ENCODE measurements at regions not wholly inside any gene's neighbourhood (a gene's known extent, or its start where the extent isn't known, plus 50 kb on each side); places are given as distances from the start of the nearest gene placed in this dataset.

GRCh38 chr7:91645542-91645941 lies 235.0 kb downstream of the MTERF1 start:
- DNase-seq, result no peak
- Histone ChIP-seq H3K27me3 (replicated peaks in 1 of 4; ENCODE audit: control extremely low read depth in 1 of 4, control insufficient read depth in 3 of 4, insufficient read depth in 4 of 4, low read length in 3 of 4) (no peaks in the 10 kb centered on the region), H3K4me1 (ENCODE audit: control insufficient read depth in 2 of 2, insufficient read depth in 2 of 2, low read length in 2 of 2) (no peaks in the 10 kb centered on the region), H3K4me2 (replicated peaks; ENCODE audit: low read depth, low read length, poor library complexity, severe bottlenecking) (no peak overlapping the region), H3K79me2 (ENCODE audit: control insufficient read depth, insufficient read depth, low read length) (no peaks in the 10 kb centered on the region), H3K9ac (ENCODE audit: low read length) (no peak overlapping the region), H3K9me3 (ENCODE audit: control extremely low read depth in 1 of 3, control insufficient read depth in 2 of 3, insufficient read depth in 1 of 3, low read length in 2 of 3) (no peaks in the 10 kb centered on the region), H4K20me1 (ENCODE audit: control insufficient read depth, insufficient read depth, low read length, poor library complexity, severe bottlenecking) (no peaks in the 10 kb centered on the region), H3K36me3 (replicated peaks in 1 of 2; ENCODE audit: control extremely low read depth in 1 of 2, control insufficient read depth in 1 of 2, extremely low read depth in 1 of 2, insufficient read depth in 2 of 2, low read length in 1 of 2) (no peaks in the 10 kb centered on the region), H2AFZ (ENCODE audit: insufficient read depth, low read depth, low read length, poor library complexity, severe bottlenecking) (no peak overlapping the region), H3K27ac (ENCODE audit: low read length in 2 of 2) (no peak overlapping the region), H3K4me3 (ENCODE audit: control extremely low read depth in 1 of 5, extremely low read depth in 1 of 5, insufficient read depth in 1 of 5, low read depth in 2 of 5, low read length in 4 of 5) (no peak overlapping the region)
- ChIA-PET POLR2A (no interaction called here), CTCF (no interaction called here)
- no peak overlapping the region for H3K4me3 Mint-ChIP-seq
- H3K4me1 Mint-ChIP-seq, result no peaks in the 10 kb centered on the region
- peaks cover 3% of the 10 kb centered on the region for H3K9me3 Mint-ChIP-seq (ENCODE audit: insufficient read depth)
- H3K27ac Mint-ChIP-seq, result no peak overlapping the region
- ATAC-seq (ENCODE audit: low read depth), result no peak
- no peak for TF ChIP-seq EZH2 (IDR thresholded peaks at IDR 0.05; ENCODE audit: borderline replicate concordance, insufficient read depth, low read depth, low read length, poor library complexity, severe bottlenecking)
- no peak for TF ChIP-seq CTCF (IDR thresholded peaks at IDR 0.05)
- WGBS (ENCODE audit: insufficient coverage), result no CpG with 5 or more reads among the region's 1 CpG
- intact Hi-C loops (cut with micrococcal nuclease), result no loop called here
- H3K27me3 Mint-ChIP-seq, result peaks cover 4% of the 10 kb centered on the region

GRCh38 chr7:91651986-91652385 lies 228.5 kb downstream of the MTERF1 start:
- no peaks in the 10 kb centered on the region for H3K9me3 ChIP-seq (ENCODE audit: control extremely low read depth in 1 of 3, control insufficient read depth in 2 of 3, insufficient read depth in 1 of 3, low read length in 2 of 3)
- CTCF ChIA-PET, result no interaction called here

More at GRCh38 chr7:91651986-91652385, 228.5 kb downstream of the MTERF1 start:
- WGBS (ENCODE audit: insufficient coverage), result 83% methylated on average over 1 of the region's 1 CpG
- H3K9me3 Mint-ChIP-seq (ENCODE audit: insufficient read depth), result peaks cover 4% of the 10 kb centered on the region
- Histone ChIP-seq H3K4me1 (ENCODE audit: control insufficient read depth in 2 of 2, insufficient read depth in 2 of 2, low read length in 2 of 2) (no peaks in the 10 kb centered on the region), H3K27ac (ENCODE audit: low read length in 2 of 2) (no peak overlapping the region), H3K36me3 (replicated peaks in 1 of 2; ENCODE audit: control extremely low read depth in 1 of 2, control insufficient read depth in 1 of 2, extremely low read depth in 1 of 2, insufficient read depth in 2 of 2, low read length in 1 of 2) (no peaks in the 10 kb centered on the region), H3K27me3 (replicated peaks in 1 of 4; ENCODE audit: control extremely low read depth in 1 of 4, control insufficient read depth in 3 of 4, insufficient read depth in 4 of 4, low read length in 3 of 4) (no peaks in the 10 kb centered on the region), H3K9ac (ENCODE audit: low read length) (no peak overlapping the region), H3K4me3 (ENCODE audit: control extremely low read depth in 1 of 5, extremely low read depth in 1 of 5, insufficient read depth in 1 of 5, low read depth in 2 of 5, low read length in 4 of 5) (no peak overlapping the region), H2AFZ (ENCODE audit: insufficient read depth, low read depth, low read length, poor library complexity, severe bottlenecking) (no peak overlapping the region), H3K79me2 (ENCODE audit: control insufficient read depth, insufficient read depth, low read length) (no peaks in the 10 kb centered on the region), H3K4me2 (replicated peaks; ENCODE audit: low read depth, low read length, poor library complexity, severe bottlenecking) (no peak overlapping the region), H4K20me1 (ENCODE audit: control insufficient read depth, insufficient read depth, low read length, poor library complexity, severe bottlenecking) (no peaks in the 10 kb centered on the region)
- no peak for TF ChIP-seq CTCF (IDR thresholded peaks at IDR 0.05)
- TF ChIP-seq EZH2 (IDR thresholded peaks at IDR 0.05; ENCODE audit: borderline replicate concordance, insufficient read depth, low read depth, low read length, poor library complexity, severe bottlenecking), result no peak
- H3K27me3 Mint-ChIP-seq, result peaks cover 11% of the 10 kb centered on the region
- ATAC-seq (ENCODE audit: low read depth) (no peak), DNase-seq (no peak)
- H3K4me1 Mint-ChIP-seq, result no peaks in the 10 kb centered on the region
- POLR2A ChIA-PET, result no interaction called here
- H3K4me3 Mint-ChIP-seq, result no peak overlapping the region
- intact Hi-C loops (cut with micrococcal nuclease), result no loop called here
- H3K27ac Mint-ChIP-seq, result no peak overlapping the region
